ENCODE measurements at regions not wholly inside any gene's neighbourhood (a gene's known extent, or its start where the extent isn't known, plus 50 kb on each side); places are given as distances from the start of the nearest gene placed in this dataset.

DNA sequence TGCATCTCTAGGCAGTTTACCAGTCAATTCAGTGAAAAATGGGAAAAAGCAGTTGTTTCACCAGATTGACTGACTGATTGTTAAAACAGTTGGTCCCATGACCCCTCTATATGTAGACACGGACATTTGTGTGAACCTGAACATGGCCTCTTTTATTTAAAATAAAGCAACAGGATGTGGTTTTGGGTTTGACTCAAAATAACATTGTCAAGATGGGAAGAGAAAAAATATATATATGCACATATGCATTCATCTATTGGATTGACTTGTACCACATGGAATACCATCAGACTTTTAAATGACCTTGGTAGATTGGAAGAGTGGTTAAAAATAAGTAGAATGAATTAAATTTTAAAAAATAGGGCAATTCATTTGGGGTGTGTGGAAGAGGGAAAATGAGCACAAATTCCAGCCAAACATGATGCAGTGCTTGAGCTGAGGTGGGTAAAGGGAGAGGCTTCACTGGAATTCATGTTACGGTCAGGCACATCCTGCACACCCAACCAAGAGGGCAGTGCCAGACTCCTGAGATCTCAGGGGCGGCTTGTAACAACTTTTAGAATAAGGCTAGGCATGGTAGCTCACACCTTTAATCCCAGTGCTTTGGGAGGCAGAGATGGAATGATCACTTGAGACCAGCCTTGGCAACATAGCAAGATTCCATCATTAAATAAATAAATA is 560.7 kb upstream of the TENM3 start:
- DNase-seq (ENCODE audit: low read depth) = no peak

DNA sequence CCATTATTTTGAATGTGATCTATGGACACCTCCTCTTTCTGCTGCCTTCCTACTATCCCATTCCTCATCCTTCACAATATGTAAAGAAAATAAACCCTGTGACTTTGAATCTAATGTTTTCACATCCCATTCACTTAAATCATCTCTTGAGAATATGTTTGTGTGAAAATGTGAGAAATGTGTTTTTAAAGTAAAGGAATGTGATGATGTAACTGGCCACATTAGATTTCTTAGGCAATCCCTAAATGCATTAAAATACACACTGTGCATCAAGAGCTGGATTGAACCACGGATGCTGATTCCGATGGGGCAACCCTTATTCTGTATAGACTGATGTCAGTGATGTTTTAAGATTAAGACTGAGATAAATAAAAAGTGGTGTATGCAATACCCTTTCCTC is 558.9 kb upstream of the TENM3 start:
- no peak for DNase-seq (ENCODE audit: low read depth)

DNA sequence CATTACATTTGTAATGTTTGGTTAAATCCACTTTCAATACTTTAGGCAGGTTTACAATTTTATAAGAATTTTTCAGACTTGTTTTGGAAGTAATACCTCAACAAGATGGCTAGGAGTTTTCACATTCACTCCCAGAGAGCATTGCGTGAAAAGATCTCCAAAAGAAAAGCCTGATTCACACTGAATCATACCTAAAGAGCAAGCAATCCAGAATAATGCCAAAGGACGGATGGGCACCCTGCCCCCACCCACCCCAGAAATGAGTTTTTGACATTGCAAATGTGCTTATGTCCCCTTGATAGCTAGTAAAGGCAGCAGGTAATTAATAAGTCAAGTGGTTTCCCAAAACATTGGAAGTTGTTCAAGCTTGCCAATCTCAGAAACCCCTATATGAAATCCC is 557.7 kb upstream of the TENM3 start:
- no peak for DNase-seq (ENCODE audit: low read depth)

DNA sequence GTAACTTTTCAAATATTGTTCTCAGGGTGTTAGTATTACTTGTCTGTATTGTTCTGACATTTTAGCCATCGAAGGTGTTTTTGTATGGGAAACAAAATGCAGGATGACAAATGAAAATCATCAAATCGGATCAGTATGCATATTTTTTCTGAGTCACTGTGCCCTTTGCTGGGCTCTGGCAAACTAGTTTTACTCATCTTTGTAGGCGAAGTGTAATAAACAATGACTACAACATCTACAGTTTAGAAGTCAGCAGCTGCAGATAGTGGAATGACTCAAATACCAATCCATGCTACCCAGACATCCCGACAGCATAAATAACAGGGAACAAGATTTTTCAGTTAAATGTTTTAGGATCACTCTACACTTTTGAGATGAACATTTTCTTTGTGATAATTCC is 557.3 kb upstream of the TENM3 start:
- DNase-seq (ENCODE audit: low read depth) = no peak

DNA sequence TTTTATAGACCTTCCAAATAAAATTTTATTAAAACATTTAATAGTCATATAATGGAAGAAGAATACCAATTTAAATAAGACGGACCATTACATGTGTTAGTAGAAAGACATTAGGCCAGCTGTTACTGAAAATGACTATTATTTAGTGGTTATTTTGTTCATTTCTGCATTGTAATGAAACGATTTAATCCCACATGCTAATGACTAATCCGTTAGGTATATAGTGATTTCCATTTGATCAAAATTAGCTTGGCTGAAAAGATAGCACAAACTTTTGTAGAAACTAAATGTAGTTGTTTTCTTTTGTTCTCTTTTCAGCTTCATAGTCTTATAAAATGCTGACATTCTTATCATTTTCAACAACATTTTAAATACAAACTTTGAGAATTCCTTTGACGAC is 556.1 kb upstream of the TENM3 start:
- DNase-seq (ENCODE audit: low read depth) = no peak

DNA sequence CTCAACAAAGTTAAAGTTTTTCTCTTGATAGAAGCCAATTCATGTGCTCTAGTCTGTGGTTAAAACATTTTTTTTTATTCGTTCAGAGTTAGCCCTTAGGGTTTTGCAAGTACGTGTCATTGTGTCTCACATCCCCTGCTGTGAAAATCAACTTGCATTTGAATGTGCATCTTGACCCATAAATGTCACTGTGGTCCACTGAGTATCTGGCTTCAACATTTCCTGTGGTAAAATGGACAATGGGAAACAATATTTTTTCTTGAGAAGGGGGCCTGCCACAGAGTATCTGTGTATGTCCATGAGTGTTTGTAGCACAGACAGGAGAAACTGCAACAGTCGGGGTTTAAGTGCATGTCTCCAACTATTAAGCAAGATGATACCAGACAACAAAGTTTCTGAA is 554.8 kb upstream of the TENM3 start:
- DNase-seq (ENCODE audit: low read depth) = no peak

DNA sequence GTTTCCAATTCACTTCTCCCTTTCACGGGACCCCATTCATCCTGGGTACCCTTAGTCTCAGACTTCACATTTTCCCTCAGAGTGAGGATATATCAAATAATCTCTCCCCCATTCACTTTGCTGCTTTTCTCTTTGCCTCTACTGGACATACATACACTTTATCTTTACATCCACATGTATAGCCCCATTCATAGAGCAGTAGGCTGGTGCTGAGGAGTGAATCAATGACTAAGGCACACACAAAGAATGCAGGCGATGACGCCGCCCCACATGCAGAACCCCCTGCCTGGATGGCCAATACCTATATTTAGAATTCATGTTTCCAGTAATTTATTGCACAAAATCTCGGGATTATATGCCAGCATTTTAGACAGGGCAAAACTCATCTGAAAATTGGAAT is 554.3 kb upstream of the TENM3 start:
- no peak for DNase-seq (ENCODE audit: low read depth)

DNA sequence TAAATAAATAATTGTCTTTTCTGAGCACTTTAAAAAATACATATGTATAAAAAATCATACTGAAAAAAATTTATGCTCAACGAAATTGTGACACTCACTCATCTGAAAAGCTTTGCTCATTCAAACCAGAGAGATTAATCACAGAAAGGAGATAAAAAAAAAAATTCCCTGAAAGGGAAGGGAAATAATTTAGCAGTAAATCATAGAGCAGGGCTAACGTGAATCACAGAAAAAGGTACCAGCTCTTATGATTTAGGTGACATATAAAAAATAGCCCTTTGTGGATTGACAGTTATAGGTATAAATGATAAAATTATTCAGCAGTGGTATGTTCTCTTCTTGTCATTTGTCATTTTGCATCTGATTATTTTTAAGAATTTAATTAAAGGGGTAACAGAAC is 552.7 kb upstream of the TENM3 start:
- DNase-seq (ENCODE audit: low read depth) = no peak

DNA sequence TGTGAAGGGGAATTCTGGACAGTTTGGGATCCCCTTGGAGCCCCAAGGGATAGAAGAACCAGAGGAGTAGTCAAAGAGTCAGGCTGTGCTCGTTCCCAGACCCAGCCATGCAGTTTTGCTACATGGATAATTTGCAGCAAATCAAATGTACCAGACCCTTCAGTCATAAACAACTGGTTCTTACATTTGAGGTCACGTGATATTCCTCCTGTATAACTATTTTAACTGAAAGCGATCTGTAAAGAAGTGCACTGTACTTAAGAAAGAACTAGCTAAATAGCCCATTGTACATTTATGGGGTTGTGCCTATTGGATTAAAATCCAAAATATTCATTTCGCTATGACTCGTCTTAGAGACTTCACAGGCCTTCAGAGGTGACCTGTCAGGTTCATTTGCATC is 550.2 kb upstream of the TENM3 start:
- no peak for DNase-seq (ENCODE audit: low read depth)

DNA sequence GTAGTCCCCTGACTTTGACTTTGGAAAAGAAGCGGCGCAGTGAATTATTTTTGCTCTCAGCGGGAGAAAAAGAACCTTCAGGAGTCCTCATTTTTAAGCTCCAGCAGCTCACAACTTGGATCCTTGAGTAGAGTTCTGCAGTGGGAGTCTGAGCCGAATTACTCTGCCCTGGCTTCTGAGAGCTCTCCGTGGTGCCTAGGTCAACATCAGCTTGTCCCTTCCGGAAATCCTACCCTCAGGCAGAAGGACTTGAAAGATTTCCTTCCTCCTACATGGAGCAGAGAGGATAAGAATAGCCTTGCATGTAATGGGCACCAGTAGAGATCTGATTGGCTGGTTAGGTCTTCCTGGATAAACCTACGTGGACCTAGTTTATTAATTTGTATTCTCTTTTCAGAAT is 549.7 kb upstream of the TENM3 start:
- DNase-seq (ENCODE audit: low read depth) = no peak

DNA sequence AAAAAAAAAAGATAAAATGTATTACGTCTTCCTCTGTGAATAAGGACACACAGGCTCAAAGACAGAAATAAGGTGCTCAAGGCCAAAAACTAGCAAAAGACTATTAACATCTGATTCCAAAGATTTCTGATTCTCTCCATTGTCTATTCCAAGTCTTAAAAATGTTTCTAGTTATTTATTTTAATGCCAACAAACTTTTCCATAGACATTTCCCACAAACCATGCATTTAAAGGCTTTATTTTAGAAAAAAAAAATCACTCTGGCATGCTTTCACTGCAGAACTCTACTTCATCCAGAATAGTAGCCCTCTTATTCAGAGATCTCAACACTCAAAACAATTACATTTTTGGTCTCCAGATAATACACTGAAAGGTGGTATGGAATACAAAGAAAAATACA is 545.0 kb upstream of the TENM3 start:
- DNase-seq (ENCODE audit: low read depth) = no peak

DNA sequence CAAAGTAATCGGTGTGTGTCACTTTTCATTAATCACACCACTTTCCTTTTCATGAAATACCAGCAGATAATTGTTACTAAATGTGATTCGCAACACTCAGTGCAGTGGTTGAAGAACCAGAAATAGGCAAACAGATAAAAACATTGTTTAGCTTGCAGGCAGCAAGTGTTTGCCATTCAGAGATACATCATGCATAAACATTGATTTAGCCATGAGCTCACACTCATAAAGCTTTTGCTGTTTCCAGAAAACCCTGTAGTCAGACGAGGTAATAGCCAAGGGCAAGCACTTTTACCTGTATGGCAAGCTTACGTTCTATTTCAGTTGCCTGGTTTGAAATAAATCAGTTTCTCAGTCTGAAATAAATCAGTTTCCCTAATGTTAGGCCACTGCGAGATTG is 542.0 kb upstream of the TENM3 start:
- DNase-seq (ENCODE audit: low read depth) = no peak

DNA sequence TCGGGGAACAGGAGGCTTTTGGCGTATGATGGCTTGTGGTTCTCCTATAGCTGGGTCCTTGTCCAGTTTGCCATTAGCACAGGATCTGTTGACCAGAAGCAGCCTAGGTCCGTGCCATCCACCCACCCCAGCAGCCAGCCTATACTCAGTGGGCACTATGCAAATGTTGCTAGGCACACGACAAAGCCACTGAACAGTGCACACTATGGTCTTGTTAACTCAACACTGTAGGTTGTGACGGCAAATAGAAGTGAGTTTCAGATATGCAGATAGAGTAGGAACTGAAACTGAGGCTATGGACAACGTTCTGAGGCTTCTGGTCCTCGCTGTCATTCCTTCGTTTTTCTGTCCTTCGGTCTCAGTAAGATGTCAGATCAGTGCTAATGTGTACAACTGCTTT is 541.3 kb upstream of the TENM3 start:
- DNase-seq (ENCODE audit: low read depth) = no peak

DNA sequence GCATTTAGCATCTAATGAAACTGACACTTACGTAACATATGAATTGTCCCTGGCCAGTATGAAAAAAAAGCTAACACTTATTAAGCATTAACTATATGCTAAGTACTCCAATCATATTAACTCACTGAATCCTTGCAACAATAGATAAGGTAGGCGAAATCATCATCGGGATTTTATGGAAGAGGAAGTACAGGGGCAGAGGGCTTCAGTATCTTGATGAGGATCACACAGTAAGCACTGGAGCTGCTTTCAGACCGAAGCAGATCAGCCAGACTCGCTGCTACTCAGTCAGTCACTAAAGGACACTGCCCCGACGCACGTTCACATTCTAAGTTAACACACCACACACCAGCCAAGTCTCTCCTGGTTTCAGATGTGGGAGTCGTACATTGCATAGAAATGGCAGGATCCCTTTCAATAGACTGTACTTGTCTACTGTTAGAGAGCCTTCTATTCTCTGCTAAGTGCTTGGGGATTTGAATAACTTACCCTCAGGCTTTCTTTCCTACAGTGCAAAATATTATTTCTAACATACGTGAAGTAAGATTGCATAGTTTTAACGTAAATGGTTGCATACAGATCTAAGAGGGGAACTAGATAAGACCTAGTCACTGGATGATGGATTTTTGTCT is 540.2 kb upstream of the TENM3 start:
- DNase-seq (ENCODE audit: low read depth) = no peak

DNA sequence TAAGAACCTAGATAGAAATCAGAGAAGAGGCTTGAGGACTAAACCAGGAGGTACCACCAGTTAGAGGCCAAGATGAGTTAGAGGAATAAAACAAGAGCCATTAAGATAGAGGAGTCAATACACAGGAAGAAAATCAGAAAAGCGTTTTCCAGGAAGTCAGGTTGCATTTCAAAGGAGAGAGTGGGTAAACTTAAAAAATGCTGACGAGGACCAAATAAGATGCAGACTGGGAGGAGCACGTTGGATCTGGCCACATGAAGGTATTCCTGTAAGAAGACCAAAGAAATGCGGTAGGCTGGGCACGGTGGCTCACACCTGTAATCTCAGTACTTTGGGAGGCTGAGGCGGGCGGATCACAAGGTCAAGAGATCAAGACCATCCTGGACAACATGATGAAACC is 533.1 kb upstream of the TENM3 start:
- DNase-seq (ENCODE audit: low read depth) = no peak

DNA sequence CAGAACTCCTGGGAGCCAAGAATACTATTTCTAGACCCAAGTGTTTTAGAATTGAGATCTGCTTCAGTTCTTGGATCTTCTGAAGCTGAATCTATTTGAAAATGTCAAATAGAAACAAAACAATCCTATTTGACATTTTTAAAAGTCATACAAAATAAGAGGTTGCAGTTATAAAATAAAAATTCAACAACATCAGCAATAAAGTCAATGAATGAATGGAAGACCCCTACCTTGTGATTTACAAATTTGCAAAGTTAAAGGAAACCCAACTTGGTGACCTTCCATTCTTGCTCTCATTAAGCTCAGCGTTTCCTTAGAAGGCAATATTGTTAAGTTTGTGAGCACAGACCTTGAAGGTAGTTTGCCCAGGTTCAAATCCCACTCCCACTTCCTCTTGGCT is 531.8 kb upstream of the TENM3 start:
- DNase-seq (ENCODE audit: low read depth) = no peak

DNA sequence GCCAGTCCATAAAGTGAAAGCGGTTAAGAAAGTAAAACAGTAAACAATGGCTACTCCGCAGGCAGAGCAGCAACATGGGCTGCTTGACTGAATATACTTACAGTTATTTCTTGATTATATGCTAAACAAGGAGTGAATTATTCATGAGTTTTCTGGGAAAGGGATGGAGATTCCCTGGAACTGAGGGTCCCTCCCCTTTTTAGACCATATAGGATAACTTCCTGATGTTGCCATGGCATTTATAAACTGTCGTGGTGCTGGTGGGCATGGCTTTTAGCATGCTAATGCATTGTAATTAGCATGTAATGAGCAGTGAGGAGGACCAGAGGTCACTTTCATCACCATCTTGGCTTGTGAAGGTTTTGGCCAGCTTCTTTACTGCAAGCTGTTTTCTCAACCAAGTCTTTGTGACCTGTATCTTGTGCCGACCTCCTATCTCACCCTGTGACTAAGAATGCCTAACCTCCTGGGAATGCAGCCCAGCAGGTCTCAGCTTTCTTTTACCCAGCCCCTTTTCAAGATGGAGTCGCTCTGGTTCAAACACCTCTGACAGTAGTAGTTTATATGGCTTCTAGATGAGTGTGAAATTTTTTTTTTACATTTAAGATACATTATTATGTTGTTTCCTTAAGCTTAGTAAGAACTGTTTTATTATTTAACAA is 514.8 kb upstream of the TENM3 start:
- DNase-seq (ENCODE audit: low read depth) = no peak

DNA sequence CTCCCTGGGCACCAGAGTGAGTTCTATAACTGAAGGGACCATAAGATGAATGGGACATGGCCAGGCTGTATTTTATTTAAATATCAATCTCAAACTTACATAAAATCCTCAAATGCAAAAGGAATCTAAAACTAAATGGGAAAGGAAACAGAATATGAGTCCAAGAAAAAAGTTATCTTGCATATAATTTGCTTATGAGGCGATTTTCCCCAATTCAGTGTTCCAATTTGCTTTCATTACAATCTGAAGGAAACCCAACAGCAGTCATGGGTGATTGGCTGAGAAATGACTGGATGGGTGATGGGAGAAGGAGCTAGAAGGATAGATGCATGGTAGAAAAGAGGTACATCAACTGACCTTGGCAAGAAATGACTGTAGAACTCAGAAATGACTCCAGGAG is 511.3 kb upstream of the TENM3 start:
- no peak for DNase-seq (ENCODE audit: low read depth)

DNA sequence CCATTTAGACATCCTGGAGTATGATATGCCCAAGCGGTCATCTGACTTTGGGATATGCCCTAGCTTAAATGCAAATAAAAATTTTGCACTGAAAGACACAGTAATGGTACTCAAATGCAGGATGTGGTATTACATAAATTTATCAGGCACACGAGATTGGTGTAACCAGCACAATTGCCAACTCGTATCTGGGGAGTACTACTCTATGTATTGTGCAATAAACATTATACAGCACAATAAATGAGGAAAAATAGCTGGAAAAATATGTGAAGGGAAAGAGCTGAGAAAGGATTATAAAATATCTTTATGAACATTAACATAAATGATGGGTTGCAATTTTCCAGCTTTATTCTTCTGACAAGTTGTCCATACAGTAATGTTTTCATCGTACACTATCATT is 505.5 kb upstream of the TENM3 start:
- no peak for DNase-seq (ENCODE audit: low read depth)

DNA sequence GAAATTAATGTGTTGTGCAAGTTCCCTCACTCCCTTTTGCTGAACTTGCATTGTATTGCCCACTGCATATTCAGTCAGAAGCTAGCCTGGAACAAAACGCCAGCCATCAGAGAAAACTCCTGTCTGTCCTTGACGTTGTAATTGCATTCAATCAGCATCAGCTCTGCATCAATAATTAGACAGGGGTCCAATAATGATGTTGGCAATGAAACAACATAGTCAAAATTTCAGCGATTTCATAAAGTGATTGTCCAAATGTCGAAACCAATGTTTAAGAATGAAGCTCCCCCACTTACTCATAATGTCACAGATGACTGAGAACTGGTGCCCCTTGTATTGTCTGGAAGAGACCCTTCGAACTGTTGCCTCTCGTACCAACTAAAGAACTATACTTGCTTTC is 504.2 kb upstream of the TENM3 start:
- no peak for DNase-seq (ENCODE audit: low read depth)

DNA sequence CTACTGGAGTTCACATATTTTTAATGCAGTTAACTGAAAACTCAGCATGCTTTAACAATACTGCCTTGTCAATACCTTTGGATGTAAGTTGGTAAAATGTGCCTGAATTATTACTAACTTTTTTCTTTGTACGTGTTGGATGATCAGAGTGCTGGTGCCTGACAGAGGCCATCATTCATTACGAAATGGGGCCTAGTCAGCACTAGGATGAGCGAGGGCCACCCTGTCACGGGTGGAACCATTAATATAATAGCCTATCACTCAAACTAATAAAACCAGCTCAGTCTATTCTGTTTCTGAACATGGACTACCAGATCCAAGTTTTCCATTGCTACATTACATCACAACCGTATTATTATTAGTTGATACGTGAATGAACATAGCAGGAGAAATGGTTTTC is 501.7 kb upstream of the TENM3 start:
- DNase-seq (ENCODE audit: low read depth) = no peak

DNA sequence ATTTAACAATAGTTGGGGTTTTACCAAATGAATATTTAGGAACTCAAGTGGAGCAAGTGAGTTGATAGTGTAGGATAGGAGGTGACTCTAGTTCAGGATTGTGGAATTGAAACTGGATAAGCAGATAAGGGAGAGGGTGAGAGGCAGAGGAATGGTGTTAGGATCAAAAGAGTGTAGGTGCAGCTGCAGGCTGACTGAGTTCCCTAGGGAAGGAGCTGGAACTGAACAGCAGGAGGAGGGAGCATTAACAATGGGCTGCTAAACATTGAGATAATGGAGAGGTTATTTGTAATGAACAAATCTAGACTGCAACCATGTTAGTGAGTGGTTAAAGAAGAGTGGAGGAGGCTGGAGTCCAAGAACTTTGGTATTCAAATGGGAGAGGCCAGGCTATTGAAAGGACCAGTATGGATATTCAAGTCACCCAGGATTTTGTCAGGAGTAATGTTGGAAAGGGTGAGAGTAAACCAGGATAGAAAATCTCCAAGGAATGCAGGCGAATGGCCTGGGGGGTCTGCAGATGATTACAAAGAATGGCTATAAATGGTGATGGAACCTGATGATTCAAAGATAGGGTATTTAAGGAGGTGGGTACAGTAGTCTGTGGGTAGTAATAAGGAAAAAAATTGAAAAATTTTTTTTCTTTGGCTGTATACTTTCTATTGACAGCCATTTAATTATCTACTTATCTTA is 497.1 kb upstream of the TENM3 start:
- no peak for DNase-seq (ENCODE audit: low read depth)

DNA sequence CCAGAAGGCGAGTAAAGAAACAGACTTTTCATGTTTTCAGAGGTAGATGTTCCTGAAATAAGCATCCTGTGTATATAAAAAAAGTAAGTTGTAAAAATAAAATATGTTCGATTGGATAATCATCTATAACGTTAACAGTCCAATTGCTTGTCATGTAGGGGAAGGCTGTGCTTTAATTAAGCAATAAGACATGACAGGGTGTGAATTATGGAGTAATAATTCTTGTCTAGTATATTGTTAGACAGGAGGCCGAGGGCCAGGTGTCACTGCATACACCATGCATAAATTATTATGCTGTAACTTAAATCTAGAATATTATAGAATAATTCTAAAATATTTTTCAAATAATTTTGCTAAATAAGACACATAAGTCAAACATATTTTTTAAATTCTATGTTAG is 494.6 kb upstream of the TENM3 start:
- DNase-seq (ENCODE audit: low read depth) = no peak

Measured in HS-27A (cell line).